ENCODE measurements at regions not wholly inside any gene's neighbourhood (a gene's known extent, or its start where the extent isn't known, plus 50 kb on each side); places are given as distances from the start of the nearest gene placed in this dataset.
"Not testable (repeated sequence)": the region's sequence is repeated elsewhere in the genome, so short reads cannot be mapped to it uniquely, and the experiment has no call there.

DNA sequence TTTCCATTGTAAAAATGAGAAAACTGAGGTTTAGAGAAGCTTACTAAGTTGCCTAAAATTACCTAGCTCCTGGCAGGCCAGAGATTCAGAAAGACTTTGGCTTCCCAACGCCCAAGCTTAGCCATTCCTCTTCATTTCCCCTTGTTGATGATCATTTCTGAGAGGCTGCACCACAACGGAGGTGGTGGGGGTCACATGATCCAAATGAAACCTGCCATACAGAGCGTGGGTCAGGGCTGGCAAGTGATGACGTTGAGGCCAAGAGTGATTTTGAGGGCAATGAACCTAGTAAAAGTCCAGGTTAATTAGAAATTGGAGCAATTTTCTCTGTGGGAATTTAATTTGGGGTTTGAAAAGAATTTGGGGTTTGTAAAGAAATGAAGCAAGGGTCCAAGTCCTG lies 109.9 kb downstream of the TMEM182 start:
- no peak for DNase-seq (ENCODE audit: low read depth)

DNA sequence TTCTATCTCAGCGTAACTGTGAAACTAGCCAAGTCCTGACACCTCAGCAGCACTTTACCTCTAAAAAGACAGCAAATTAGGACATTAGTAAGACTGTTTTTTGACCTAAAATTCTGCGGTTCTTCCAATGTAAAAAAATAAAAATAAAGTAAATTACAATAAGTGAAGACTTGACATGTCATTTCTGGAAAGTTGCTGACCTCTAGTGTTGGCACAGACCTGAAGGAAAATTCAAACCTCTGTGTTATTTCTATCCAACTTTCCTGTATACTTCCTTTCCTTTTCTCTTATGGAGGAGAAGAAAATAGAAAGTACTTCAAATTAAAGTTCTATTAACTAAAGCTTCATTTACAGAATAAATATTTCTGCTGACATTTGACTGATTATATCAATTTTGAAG lies 110.6 kb downstream of the TMEM182 start:
- DNase-seq (ENCODE audit: low read depth): no peak

DNA sequence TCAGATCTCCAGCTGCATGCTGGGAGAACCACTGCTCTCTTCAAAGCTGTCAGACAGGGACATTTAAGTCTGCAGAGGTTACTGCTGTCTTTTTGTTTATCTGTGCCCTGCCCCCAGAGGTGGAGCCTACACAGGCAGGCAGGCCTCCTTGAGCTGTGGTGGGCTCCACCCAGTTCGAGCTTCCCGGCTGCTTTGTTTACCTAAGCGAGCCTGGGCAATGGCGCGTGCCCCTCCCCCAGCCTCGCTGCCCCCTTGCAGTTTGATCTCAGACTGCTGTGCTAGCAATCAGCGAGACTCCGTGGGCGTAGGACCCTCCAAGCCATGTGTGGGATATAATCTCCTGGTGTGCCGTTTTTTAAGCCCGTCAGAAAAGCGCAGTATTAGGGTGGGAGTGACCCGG lies 117.7 kb downstream of the TMEM182 start:
- DNase-seq (ENCODE audit: low read depth): not testable (repeated sequence)

DNA sequence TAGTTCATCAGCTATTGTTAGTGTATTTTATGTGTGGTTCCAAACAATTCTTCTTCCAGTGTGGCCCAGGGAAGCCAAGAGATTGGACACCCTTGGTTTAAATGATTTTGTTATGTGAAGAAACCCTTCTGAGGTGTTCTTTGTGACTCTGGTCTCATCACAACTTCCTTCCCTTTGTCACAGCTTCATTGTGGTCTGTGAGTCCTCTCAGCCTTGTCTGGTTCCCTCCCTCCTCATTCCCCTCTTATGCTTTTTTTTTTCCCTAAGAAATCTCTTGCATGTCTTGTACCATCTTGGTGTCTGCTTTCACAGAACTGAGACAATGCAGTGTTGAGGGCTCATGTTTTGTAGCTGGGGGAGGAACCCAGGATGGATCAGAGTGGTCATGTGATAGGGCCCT lies 118.9 kb downstream of the TMEM182 start:
- no peak for DNase-seq (ENCODE audit: low read depth)

DNA sequence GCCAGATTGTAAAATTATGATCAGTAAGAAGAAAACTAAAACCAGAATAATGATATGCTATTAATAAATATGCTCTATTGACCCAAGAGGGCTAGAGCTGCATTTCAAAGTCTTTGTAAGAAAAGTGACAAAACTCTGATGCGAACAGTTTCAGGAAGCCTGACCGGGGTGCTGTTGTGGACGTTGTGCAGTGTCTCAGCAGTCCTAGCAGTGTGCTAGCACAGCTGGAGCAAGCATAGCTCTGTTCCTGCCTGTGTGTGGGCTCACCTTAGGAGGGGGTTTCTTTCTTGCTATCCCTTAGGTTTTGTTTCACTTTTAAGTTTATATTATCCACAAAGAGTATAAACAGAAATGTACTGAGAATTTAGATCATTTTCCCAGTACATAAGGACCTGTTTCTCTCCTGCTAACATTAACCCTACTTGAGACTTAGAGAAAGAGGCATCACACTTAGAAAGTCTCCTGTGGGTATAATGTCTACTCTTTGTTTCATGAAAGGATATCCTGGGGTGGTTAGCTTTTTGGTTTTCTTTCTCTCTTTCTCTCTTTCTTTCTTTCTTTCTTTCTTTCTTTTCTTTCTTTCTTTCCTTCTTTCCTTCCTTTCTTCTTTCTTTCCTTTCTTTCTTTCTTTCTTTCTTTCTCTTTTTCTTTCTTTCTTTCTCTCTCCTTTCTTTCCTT lies 124.5 kb downstream of the TMEM182 start:
- DNase-seq (ENCODE audit: low read depth): no peak

DNA sequence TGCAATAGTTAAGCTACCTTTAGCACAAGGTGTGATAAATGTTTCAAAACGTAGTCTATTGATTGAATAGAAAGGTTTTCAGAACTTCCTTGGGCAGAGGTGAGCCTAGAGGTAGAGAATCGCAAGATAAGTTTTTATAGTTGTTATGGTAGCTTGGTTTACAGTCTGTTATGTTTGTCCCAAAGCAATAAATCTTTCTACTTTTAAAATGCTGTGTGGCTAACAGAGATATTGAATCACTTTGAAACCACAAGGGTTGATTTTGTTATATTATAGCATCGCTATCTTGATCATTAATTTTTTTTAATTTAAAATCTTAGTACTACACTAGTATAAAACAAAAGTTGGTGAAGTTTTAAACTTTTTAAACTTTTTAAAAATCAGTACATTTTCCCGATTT lies 126.7 kb downstream of the TMEM182 start:
- DNase-seq (ENCODE audit: low read depth): no peak

GRCh38 chr2:102891296-102891695 lies 129.5 kb downstream of the TMEM182 start:
- DNase-seq (ENCODE audit: low read depth): peak; percentile 73

DNA sequence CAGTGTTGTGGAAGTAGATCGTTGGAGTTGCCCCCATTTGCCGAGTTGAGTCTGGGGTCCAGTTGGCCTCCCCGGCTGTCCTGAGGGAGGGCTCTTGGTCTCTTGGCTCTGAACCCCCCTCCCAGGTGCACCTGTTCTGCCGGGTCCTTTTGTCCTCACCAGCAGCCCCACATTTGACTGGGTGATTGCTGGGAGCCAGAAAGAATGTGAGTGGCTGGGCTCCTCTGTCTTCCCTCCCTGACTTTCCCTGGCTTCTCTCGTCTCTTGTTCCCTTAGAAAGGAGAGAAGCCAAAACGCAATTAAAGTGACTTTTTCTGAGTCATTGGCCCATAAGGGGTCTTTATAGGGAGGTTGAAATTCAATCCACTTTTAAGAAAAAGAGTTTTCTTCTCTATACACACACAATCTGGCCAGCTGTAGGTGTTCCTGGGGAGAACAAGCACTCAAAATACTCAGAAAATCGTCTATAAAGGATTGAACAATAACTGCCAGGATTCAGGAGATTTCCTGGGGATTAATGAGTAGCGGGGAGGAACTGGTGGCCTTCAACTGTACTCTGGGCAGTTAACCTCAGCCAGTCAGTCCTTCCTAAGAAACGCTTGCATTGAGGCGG lies 131.0 kb downstream of the TMEM182 start:
- DNase-seq (ENCODE audit: low read depth): no peak

- DNase-seq (ENCODE audit: low read depth): no peak
These were observed 132.0 kb downstream of the TMEM182 start for GRCh38 chr2:102893870-102894269.

- peak; percentile 18 for DNase-seq (ENCODE audit: low read depth)
These were observed 133.5 kb downstream of the TMEM182 start for GRCh38 chr2:102895376-102895775.

DNA sequence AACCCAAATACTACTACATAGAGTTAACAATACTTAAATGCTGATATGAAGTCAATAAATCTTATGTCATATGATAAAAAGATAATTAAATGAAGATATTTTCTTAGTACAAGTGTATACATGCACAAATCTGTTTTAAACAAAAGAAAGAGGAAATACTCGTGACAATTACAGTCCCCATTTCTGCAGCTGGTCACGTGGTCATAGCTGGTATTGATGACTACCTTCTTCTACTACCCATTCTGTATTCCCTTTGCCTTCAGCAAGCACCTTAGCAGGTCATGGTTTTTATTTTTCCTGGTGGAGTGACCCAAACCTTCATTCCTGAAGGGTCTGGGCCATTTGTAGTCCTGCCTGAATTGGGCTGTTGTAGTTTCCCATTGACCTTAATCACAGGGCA lies 147.4 kb downstream of the TMEM182 start:
- not testable (repeated sequence) for DNase-seq (ENCODE audit: low read depth)

- no peak for DNase-seq (ENCODE audit: low read depth)
These were observed 148.9 kb downstream of the TMEM182 start for GRCh38 chr2:102910724-102911123.

- DNase-seq (ENCODE audit: low read depth): peak; percentile 94
These were observed 153.3 kb downstream of the TMEM182 start for GRCh38 chr2:102915128-102915527.

- DNase-seq (ENCODE audit: low read depth): no peak
These were observed 160.5 kb downstream of the TMEM182 start for GRCh38 chr2:102922321-102922720.

GRCh38 chr2:102925003-102925402 lies 163.2 kb downstream of the TMEM182 start:
- DNase-seq (ENCODE audit: low read depth): no peak

DNA sequence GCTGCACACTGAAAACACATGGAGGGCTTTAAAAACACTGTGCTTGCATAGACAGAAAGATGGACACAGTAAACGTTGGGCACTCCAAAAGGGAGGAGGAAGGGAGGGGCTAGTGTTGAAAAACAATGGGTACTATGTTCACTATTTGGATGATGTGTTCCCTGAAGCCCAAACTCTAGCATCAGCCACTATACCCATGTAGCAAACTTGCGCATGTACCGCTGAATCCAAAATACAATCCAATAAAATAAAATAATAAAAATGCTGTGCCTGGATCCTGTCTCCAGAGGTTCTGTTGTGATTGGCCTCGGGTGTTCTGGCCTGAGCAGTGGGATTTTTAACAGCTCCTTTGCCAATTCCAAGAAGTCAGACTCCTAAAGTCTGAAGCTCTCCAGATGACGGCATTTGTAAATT lies 166.0 kb downstream of the TMEM182 start:
- no peak for DNase-seq (ENCODE audit: low read depth)

DNA sequence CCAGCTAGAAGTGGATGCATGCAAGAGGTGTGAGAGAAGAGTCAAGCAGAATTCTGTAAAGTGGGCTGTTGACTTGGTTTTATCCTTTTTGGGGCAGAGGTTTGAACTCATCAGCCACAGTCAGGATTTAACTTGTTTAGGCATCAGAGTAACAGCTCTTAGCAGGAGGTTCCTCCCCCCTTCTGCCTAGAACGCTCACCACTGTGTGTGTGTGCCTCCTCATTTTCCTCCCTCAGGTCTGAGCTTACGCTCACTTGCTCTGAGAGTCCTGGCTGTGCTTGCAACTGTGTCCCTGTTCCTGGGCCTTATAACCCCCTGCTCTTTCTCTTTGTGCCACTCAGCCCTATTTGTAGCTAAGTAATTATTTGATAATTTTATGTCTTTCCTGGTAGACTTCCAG lies 167.9 kb downstream of the TMEM182 start:
- DNase-seq (ENCODE audit: low read depth): no peak

- DNase-seq (ENCODE audit: low read depth): peak; percentile 10
These were observed 170.7 kb downstream of the TMEM182 start for GRCh38 chr2:102932501-102932900.

- no peak for DNase-seq (ENCODE audit: low read depth)
These were observed 177.4 kb downstream of the TMEM182 start for GRCh38 chr2:102939207-102939606.

- DNase-seq (ENCODE audit: low read depth): no peak
These were observed 178.9 kb downstream of the TMEM182 start for GRCh38 chr2:102940684-102941083.

- DNase-seq (ENCODE audit: low read depth): no peak
These were observed 180.3 kb downstream of the TMEM182 start for GRCh38 chr2:102942107-102942506.

- DNase-seq (ENCODE audit: low read depth): no peak
These were observed 181.4 kb downstream of the TMEM182 start for GRCh38 chr2:102943251-102943650.

DNA sequence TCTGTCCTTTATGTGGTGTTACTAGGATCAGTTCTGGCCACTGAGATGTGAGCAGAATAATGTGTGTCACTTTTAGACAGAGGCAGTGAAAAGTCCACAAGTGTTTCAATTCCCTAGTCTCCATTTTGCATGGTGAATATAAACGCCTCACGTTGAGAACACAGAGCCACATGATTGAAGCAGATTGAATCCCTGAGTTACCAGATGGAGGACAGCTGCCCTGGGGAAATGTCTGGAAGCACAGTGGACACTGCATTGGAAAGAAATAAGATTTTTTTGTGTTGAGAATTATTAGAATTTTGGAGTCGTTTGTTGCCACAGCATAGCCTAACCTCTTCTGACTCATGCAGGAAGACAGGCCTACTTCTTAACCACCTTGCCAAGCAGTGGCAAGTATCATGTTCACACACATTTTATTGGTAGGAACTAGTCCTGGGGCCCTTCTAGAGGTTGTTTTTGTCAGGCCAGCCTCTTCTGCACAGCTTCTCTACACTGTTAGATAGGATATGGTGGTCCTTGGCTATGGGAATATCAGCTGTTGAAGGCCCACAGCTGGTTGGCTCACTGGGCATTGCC lies 188.6 kb downstream of the TMEM182 start:
- DNase-seq (ENCODE audit: low read depth): peak; percentile 56
